Activated CD8-positive, alpha-beta memory T cell treated with anti-CD3 and anti-CD28 coated beads, Interleukin-2, amount 50 U/mL, for 24 hours (primary cell): ENCODE measurements at regions not wholly inside any gene's neighbourhood (a gene's known extent, or its start where the extent isn't known, plus 50 kb on each side); places are given as distances from the start of the nearest gene placed in this dataset.
"Not testable (repeated sequence)": the region's sequence is repeated elsewhere in the genome, so short reads cannot be mapped to it uniquely, and the experiment has no call there.

ENCODE experiments used
- DNase-seq: peaks from one replicate; pipeline ENCODE4 v3.0.0-alpha.2; 2020; ENCODE audit errors: extremely low read depth

GRCh38 chr13:34358811-34359513 lies 541.0 kb downstream of the RFC3 start:
- DNase-seq, result no peak

- DNase-seq, result no peak
Observed at GRCh38 chr13:34360702-34361101, 542.8 kb downstream of the RFC3 start.

DNA sequence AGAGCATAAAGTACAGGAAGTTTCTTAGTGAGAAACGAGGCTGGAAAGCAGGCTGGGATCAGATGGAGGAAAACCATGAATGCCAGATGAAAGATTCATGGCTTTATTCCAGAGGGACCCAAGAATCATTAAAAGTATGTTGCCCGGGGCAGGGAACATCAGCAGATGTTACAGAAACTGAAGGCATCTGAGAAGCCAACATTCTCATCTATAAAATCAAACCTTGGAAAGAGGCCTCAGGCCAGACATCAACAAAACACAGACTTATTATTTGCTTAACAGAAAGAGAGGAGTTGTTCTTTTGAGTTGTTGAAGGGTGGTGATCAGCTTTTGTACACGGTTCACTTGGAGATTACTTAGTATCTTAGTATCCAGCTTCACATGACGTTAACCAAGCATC lies 543.6 kb downstream of the RFC3 start:
- no peak for DNase-seq

- no peak for DNase-seq
Observed at GRCh38 chr13:34363266-34363665, 545.3 kb downstream of the RFC3 start.

DNA sequence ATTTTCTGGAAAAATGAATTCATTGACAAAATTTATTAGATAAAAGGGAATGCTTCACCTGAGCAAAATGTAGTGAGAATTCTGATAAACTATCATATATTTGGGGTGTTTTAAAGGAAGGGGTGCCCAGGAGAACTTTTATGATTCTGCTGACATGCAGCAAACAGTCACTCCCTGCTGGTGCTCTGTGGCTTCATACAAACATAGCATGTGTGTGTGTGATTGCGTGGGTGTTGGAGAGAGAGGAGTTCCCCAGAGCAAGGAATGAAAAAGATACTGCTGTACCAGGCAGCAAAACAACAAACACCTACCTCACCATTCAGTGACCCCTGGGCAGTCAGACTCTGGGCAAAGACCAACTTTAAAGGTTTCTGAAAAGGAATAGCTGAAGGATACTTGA lies 546.7 kb downstream of the RFC3 start:
- DNase-seq, result no peak

DNA sequence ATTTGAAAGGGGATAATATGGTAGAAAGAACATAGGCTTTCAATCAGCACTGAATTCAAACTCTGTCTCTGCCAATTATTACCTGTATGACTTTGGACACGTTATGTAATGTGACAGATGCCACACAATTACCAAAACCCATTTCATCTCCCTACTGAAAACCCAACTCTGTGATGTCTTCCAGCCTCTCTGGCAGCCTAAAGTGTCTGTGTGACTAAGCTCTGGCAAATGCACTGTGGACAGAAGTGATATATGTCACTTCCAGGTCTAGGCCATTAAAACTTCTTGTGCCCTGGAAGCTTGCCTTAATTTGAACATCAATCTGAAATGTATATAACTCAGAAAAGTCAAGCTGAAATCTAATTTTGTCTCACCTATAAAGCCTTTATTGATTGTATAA lies 552.0 kb downstream of the RFC3 start:
- DNase-seq, result no peak

DNA sequence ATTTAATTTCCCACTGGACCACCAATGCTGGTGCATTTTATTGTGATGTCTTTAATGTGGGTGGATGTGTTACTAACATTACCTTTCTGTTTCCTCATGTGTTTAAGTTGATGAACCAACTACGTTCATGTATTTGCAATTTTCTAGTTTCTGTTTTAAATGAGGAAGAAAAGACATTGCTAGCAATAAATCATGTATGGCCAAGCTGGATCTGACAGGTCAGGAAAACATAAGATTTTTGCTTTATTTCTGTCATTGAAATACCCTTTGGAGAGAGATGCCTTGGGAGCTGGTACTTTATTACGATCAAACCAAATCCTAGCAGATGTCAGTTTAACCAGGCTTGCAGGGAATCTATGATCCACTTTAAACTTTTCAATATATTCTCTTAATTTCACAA lies 553.2 kb downstream of the RFC3 start:
- DNase-seq, result no peak

GRCh38 chr13:34371645-34372395 lies 553.9 kb downstream of the RFC3 start:
- DNase-seq, result no peak

DNA sequence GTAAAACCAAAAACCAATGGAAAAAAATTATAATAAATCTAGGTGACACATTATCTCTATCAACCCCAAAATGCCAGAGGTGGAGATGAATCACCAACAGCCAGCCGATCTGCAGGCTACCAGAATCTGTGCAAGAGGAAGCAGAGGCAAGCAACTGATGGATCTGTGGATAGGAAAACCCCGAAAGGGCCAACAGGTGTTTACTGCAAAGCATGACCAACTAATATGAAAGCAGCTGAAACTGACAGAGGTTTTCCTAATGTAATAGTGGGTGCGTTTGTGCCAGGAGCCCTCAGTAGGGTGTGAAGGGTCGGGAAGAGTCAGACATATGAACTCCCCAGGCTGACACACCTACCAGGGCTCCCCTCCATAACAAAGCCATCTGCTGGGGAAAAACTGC lies 554.6 kb downstream of the RFC3 start:
- no peak for DNase-seq

- no peak for DNase-seq
Observed at GRCh38 chr13:34376483-34376882, 558.5 kb downstream of the RFC3 start.

- no peak for DNase-seq
Observed at GRCh38 chr13:34381228-34381627, 560.8 kb upstream of the NBEA start.

DNA sequence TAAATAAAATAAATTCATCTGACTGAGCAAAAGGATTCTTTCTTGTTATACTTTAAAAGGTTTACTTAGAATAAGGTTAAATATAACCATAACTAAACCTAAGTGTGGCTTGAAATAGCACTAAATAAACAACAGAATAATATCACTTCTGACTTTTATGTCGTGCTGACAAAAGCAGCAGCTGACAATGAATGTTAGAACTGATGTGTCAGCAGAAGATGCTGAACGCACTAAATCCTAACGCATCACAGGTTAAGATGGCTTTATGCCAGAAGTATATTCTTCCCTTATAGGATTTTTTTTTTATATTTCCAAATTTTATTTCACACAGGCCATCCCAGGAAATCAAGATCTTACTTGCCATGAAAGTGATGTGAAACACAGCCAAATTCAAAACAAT lies 558.3 kb upstream of the NBEA start:
- DNase-seq, result no peak

DNA sequence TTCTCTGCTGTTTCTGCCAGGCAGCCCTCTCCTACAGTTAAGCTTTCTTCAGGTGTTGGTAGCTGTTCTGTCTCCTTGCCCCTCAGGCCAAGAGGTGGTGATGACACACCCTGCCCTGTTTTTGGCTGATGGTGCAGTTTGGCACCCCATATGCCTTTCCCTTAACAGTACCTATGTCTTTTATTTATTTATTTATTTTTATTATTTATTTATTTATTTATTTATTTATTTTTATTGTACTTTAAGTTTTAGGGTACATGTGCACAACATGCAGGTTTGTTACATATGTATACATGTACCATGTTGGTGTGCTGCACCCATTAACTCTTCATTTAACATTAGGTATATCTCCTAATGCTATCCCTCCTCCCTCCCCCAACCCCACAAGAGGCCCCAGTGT lies 555.8 kb upstream of the NBEA start:
- not testable (repeated sequence) for DNase-seq

DNA sequence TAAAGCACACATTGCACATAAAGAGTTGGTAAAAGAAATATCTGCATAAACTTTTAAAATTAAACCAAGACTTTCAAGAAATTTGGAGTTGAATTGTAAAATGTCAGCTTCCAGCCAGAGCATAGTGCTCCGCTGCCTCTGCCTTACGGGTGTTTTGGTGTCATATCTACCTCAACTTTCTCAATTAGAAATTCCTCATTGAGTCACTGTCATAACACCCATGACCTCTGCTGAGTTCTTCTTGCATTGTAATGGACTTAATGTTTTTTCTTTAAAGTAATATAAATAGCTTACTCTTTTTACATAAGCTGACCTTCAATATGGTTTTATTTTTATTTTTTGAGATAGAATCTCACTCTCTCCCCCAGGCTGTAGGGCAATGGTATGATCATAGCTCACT lies 551.0 kb upstream of the NBEA start:
- DNase-seq, result no peak

GRCh38 chr13:34401696-34402095 lies 540.4 kb upstream of the NBEA start:
- DNase-seq, result no peak

GRCh38 chr13:34405410-34406181 lies 536.5 kb upstream of the NBEA start:
- no peak for DNase-seq

DNA sequence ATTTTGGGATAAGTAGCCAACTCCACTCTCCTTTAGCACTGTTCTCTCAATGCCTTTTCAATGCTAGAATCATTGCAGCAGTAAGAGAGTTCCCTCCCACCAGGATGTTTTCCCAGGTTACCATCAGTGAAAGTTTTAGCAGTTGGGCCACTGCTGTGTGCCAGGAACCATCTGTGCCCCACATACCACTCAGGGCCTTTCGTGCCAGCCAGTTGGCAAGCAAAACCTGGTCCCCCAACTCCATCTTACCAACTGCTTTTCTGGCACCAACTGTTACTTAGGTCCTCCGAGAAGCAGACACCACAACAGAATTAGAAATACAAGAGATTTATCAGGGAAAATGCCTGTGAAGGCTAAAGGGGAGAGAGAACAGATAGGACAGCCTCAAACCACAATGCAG lies 533.4 kb upstream of the NBEA start:
- no peak for DNase-seq

- DNase-seq, result no peak
Observed at GRCh38 chr13:34409496-34410182, 532.4 kb upstream of the NBEA start.

GRCh38 chr13:34410678-34411077 lies 531.4 kb upstream of the NBEA start:
- DNase-seq, result no peak

DNA sequence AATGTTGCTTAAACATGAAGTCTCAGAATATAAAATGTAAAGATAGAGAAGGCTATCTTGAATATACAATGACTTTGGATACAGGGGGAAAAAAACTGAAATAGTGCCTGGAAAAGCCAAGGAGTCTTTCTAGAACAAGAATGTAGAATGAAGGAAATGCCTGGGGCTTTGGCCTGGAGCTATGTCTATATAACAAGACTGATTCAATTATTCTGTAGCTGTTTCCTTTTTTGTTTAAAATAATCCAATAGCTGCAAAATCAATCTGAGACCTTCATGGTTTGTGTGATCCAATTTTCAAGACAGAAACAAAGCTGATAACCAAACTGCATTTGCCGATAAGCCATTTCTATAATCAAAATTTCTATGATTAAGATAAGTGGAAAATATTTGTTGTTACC lies 530.9 kb upstream of the NBEA start:
- DNase-seq, result no peak

DNA sequence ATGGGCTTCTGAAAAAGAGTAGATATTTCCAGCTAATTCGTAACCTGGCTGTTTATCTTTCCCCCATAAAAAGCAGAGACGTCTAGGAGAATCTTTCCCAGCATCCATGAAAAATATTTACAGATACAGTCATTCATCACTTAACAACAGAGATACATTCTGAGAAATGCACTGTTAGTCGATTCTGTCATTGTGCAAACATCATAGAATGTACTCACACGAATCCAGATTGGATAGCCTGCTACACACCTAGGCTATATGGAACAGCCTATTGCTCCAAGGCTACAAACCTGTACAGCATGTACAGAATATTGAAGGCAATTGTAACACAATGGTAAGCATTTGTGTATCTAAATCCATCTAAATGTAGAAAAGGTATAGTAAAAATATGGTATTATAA lies 530.2 kb upstream of the NBEA start:
- no peak for DNase-seq

- DNase-seq, result no peak
Observed at GRCh38 chr13:34412295-34412694, 529.8 kb upstream of the NBEA start.
